ENCODE measurements at regions not wholly inside any gene's neighbourhood (a gene's known extent, or its start where the extent isn't known, plus 50 kb on each side); places are given as distances from the start of the nearest gene placed in this dataset.

- TF ChIP-seq CTCF (IDR thresholded peaks at IDR 0.05): no peak
- TF ChIP-seq EZH2 (IDR thresholded peaks at IDR 0.05; ENCODE audit: borderline replicate concordance, insufficient read depth, low read depth, low read length, poor library complexity, severe bottlenecking): no peak
These were observed 141.0 kb downstream of the CBLN1 start for GRCh38 chr16:49140618-49141017.

Measured in B cell (primary cell).